DMS53 (cell line): ENCODE measurements at regions not wholly inside any gene's neighbourhood (a gene's known extent, or its start where the extent isn't known, plus 50 kb on each side); places are given as distances from the start of the nearest gene placed in this dataset.
A peak's percentile ranks its signal among the peaks of the same experiment; 100 is the strongest.

ENCODE experiments used
- DNase-seq: peaks from one replicate; lab custom pipeline; 2025; lab: John Stamatoyannopoulos, UW

DNA sequence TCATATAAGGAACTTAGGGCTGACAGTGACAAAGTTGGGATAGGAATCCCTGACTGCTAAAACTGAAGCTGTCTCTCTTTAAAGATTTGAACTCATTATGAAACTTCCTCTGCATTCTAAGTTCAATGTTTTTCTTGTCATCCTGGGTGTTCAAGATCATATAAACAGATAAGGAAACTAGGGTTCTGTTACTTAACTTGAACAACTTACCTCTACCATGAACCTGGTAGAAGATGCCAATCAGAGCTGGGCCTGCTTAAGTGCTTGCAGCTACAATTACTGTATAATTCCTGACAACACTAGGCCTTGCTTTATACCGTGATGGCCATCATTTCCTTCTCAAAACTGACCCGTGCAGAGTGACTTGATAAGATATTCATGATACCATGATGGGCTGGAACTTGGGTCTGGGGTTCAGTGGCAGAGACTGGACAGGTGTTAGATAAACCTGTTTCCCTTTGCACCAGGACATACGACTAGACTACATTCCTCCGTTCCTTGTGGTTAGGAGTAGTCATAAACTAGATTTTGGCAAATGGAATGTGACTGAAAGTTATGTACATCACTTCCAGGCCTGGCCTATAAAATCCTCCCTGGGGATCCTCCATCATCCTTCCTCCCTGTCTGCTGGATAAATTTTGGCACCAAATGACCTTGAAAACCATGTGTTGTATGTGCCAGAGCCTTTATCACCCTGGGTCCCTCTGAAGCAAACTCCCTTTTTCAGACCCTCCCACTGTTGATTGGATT lies 172.2 kb upstream of the PRICKLE1 start:
- DNase-seq: no peak

DNA sequence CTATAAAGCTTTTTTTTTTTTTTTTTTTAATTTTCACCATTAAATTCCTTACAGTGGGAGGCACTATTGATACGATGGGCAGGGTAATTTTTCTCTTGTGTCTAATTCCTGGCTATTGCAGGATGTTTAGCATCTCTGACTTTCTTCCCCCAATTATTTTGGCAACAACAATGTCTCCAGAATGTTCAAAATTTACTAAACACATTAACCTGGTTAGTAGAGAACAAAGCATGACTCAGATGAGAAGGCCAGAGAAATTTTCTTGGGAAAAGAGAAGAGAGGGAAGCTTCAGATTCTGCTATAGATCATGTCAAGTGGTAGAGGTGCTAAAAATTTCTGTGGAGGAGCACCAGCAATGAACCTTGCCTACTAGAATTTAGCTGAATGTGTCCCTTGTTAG lies 171.5 kb upstream of the PRICKLE1 start:
- no peak for DNase-seq

- no peak for DNase-seq
Observed at GRCh38 chr12:42760550-42760949, 171.0 kb upstream of the PRICKLE1 start.

- DNase-seq: no peak
Observed at GRCh38 chr12:42759622-42760273, 170.2 kb upstream of the PRICKLE1 start.

GRCh38 chr12:42758806-42759205 lies 169.3 kb upstream of the PRICKLE1 start:
- DNase-seq: no peak

GRCh38 chr12:42757624-42758119 lies 168.1 kb upstream of the PRICKLE1 start:
- DNase-seq: no peak

- peak; percentile 59 for DNase-seq
Observed at GRCh38 chr12:42756841-42757623, 167.5 kb upstream of the PRICKLE1 start.

GRCh38 chr12:42750356-42750755 lies 160.8 kb upstream of the PRICKLE1 start:
- no peak for DNase-seq

DNA sequence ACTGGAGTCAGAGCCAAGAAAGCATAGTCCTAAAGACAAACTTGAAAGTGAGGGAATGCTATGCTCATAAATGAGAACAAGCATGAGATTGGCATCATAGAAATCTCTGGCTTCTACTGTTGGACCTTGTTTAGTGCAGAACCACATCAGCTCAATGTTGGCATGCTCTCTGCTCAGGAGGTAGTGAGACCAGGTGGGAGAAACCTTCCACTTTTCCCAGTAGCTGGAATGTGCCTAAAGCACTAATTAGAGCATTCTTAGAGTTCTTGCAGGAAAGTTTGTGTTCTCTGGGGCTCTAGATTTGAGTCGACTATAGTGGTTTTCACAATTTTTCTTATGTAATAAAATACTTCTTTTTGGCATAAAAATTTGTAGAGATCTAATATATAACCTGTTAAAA lies 159.7 kb upstream of the PRICKLE1 start:
- DNase-seq: no peak

DNA sequence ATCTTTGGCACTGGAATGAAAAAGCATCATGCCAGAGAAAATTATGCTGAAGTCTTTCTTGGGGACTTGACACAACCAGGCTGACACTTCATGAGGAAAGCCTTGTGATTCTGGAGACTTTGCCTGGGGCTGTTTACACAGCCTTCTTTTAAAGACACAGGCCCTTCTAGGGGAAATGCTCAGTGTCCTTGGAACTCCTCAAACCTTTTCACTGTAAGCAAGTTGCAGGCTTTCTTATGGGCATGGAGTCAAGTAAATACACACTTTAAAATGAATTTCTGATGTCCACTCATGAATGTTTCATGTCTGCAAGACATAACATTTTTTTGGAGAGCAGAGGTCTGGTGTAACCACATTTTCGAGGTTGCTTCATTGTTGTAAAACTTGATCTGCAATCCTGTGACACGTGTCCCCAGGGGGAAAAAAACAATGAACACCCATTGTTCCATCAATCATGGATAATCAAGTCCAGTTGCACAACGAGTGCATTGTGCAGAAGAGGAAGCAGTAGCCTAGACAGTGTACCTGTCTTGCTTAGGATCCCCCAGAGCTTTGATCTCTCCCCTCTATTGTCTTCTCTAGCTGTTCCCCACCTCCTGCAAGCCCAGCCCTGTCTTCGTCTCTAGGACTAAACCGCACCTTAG lies 155.1 kb upstream of the PRICKLE1 start:
- DNase-seq: no peak

DNA sequence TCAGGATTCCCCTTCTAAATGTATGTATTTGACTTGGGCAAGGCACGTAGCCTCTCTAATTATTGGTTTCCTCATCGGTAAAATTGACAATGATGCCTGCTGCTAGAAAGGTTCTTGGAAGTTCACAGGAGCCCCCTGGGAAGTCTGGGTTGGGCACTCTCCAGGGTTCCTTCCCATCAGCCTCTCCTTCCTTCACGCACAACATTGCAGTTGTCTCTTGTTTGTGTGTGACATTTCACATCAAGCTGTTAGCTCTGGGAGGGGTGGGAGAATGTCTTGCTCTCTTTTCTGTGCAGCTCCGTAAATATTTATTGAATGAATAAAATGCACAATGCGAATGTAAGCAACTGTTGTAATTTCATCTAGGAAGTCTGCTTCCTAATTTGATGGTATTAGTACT lies 153.2 kb upstream of the PRICKLE1 start:
- DNase-seq: no peak

DNA sequence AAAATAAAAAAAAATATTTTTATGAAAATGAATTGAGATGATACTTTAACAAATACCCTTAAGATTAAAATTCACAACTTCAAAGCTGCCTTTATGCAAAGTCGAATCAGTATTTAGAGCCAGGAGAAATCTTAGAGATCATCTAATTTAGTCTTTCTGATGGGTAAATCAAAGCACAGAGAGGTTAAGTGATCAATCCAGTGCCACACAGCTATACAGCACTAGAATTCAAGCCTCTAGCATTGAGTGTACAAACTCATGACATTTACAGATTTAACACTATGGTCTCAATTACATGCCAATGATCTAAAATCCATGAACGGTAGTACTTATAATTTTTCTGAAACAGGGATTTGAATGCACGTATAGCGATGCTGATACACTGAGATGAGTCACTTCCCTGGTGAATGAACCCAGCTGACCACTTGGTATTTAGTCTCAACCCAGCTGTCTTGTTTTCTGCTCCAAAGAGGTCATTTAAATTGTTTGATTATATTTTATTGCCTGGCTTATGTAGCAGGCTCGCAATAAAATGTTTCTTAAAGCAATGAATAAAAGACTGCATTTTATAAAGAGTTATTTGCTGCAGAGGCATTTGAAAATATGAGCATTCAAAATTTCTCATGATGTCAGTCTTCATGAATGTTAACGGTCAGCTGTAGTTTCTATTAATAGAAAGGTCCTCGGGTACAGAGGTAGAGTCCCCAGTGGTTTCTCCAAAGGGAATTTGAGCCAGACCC lies 152.4 kb upstream of the PRICKLE1 start:
- DNase-seq: no peak

GRCh38 chr12:42741091-42741490 lies 151.5 kb upstream of the PRICKLE1 start:
- DNase-seq: no peak

DNA sequence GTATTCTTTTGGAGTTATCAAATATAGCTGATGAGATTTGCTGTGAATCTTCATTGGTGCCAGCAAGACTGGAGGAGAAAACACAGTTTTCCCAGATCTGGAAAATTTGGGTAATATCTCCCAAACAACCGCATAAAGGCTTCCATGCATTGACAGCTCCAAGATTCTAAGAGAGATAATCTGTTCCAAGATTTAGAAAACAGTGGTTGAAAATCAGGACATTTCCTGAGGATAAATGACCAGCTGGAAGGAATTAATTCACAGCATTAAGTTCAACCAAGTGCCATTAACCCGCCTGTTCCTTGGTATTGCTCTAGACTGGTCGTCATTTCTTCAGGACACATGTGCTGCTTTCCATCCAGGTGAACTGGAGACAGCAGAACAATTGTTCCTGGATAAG lies 147.9 kb upstream of the PRICKLE1 start:
- no peak for DNase-seq

DNA sequence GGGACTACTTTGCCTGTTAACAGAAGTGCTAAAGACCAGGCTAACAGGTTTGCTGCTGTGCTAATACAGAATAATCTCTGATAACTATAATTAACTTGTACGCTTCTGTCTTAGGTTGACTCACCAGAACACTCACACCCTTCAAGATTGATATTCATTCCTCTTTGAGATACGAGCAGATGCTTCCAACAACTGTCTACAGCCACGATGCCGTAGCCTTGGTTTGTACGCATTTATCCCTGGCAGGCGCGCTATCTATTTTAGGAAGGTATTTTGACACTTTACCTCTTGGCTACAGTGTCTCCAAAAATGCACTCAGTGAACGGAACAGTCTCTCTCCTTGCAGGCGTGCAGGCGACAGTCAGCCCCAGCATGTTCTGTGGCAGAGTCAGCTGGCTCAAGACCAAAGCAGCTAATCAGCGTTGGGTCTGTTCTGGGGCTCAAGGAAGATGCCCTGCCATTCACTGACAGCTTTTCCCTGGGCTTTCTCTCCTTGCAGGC lies 146.4 kb upstream of the PRICKLE1 start:
- no peak for DNase-seq

DNA sequence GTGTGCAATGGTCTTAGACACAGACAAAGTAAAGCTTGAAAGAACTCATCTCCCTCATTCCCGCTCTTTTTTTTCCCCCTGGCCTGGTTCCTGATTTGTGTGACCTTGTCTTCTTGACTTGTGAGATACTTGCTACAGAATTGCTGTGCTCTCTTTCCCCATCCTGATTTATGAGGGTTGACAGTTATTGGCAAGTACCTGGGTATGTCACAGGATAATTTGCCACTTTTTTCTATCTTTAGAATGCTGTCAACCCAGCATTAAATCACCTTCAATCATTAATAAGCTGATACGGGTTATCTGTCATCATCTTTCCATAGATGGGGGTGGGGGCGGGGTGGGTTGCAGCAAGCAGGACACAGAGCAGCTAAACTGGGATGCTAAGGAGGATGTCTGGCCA lies 144.4 kb upstream of the PRICKLE1 start:
- no peak for DNase-seq

GRCh38 chr12:42732908-42733411 lies 143.4 kb upstream of the PRICKLE1 start:
- DNase-seq: no peak

GRCh38 chr12:42730291-42730690 lies 140.7 kb upstream of the PRICKLE1 start:
- DNase-seq: no peak

DNA sequence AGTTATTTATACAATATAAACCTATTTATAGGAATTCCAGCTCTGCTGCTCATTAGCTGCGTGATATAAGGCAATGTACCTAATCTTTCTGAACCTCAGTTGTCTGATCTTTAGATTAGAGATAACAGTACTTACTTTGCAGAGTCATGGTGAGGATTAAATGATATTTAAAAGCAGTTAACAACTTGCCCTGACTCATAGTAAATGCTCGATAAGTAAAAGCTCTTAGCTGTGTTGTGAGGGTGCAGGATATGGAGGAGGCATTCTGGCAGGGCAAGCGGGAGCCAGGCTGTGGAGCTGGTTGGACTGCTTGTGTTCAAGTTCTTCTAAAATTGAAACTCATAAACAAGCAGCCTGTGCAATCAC lies 140.0 kb upstream of the PRICKLE1 start:
- DNase-seq: no peak

- no peak for DNase-seq
Observed at GRCh38 chr12:42728770-42729534, 139.4 kb upstream of the PRICKLE1 start.

GRCh38 chr12:42728287-42728686 lies 138.7 kb upstream of the PRICKLE1 start:
- no peak for DNase-seq
